Panc1 (cell line): ENCODE measurements at regions not wholly inside any gene's neighbourhood (a gene's known extent, or its start where the extent isn't known, plus 50 kb on each side); places are given as distances from the start of the nearest gene placed in this dataset.

ENCODE experiments used
- ATAC-seq: fragments of 200-7000 bp; cut with Tn5 transposase; 2 replicates; pipeline ENCODE4 v1.9.1; 2020; ENCODE audit warnings: mild to moderate bottlenecking, moderate library complexity
- BruUV-seq: library from RNA; stranded (reverse); fragments of 400-500 nt; replicated peaks from 2 replicates; lab custom pipeline; 2021; lab: Mats Ljungman, UMichigan
- CTCF ChIA-PET: fragments of 300-600 bp; sonication (Branson Sonifier 250); formaldehyde crosslinking; loops from one replicate; lab custom pipeline; 2022; ENCODE audit warnings: antibody characterized with exemption; lab: Charles Lee
- POLR2A ChIA-PET: fragments of 300-600 bp; sonication (Branson Sonifier 250); formaldehyde crosslinking; loops from one replicate; lab custom pipeline; 2022; ENCODE audit warnings: antibody characterized with exemption; lab: Charles Lee
- DNase-seq: peaks from one replicate; pipeline ENCODE4 v3.0.0-alpha.2; 2010; ENCODE audit warnings: low read depth, low spot score
- H3K27ac ChIP-seq: 2 replicates; pipeline ENCODE4 v1.5.1; 2011; ENCODE audit warnings: mild to moderate bottlenecking, low read length, inconsistent platforms
- H3K27me3 ChIP-seq: fragments of 200-500 bp; sonication (Bioruptor generic); 2 replicates; pipeline ENCODE4 v1.6.0; 2014; ENCODE audit warnings: low read length, inconsistent platforms; ENCODE audit not compliant: control insufficient read depth, insufficient read depth
- H3K36me3 ChIP-seq: fragments of 200-500 bp; sonication (Bioruptor generic); 2 replicates; pipeline ENCODE4 v1.5.1; 2014; ENCODE audit warnings: inconsistent platforms, mild to moderate bottlenecking, low read length, moderate library complexity; ENCODE audit not compliant: control insufficient read depth, insufficient read depth
- H3K4me1 ChIP-seq: 2 replicates; pipeline ENCODE4 v1.5.1; 2011; ENCODE audit warnings: inconsistent platforms, mild to moderate bottlenecking, low read length, moderate library complexity; ENCODE audit not compliant: control insufficient read depth, insufficient read depth
- H3K4me3 ChIP-seq, 2 experiments: 2 replicates each; pipeline ENCODE4 v1.5.1; 2011 to 2012; ENCODE audit warnings: low read depth in 2 of 2, low read length in 2 of 2, mild to moderate bottlenecking in 2 of 2, inconsistent platforms in 1 of 2, moderate library complexity in 1 of 2
- H3K9me3 ChIP-seq: fragments of 200-500 bp; sonication (Bioruptor generic); 2 replicates; pipeline ENCODE4 v1.5.1; 2014; ENCODE audit warnings: low read depth, mild to moderate bottlenecking, inconsistent platforms, low read length, moderate library complexity; ENCODE audit not compliant: control insufficient read depth, insufficient read depth
- CTCF ChIP-seq: fragments of 450-650 bp; IDR thresholded peaks from 2 replicates; pipeline ENCODE4 v1.5.1; 2017; ENCODE audit warnings: mild to moderate bottlenecking
- POLR2AphosphoS5 ChIP-seq: IDR thresholded peaks from 2 replicates; pipeline ENCODE4 v1.6.1; 2012; ENCODE audit warnings: mild to moderate bottlenecking, low read depth, low read length, moderate library complexity
- SIN3A ChIP-seq: IDR thresholded peaks from 2 replicates; pipeline ENCODE4 v1.6.1; 2012; ENCODE audit warnings: low read depth, mild to moderate bottlenecking, low read length, moderate library complexity, borderline replicate concordance; ENCODE audit not compliant: insufficient read depth
- TCF7L2 ChIP-seq: IDR thresholded peaks from 2 replicates; pipeline ENCODE4 v1.6.1; 2011; ENCODE audit warnings: mild to moderate bottlenecking, low read depth, low read length, inconsistent platforms
- in situ Hi-C: cut with HindIII; loops from 2 replicates; pipeline ENCODE4 v1.10.0; 2016; ENCODE audit warnings: low sequenced_read_pairs, low pct_unique_long_range_greater_than_20kb
- intact Hi-C: fragments of 100-400 bp; cut with micrococcal nuclease; formaldehyde crosslinking; loops from one replicate; pipeline ENCODE4 v1.10.0; 2022; ENCODE audit not compliant: unreplicated experiment
- TF ChIP-seq, protein P1 (sequence below), 2 experiments: IDR thresholded peaks; 2 replicates each; pipeline ENCODE4 v1.6.1; 2011 to 2012; ENCODE audit warnings: low read depth in 2 of 2, control low read depth in 1 of 2, low read length in 1 of 2, mild to moderate bottlenecking in 1 of 2, moderate library complexity in 1 of 2; ENCODE audit not compliant: insufficient read depth in 1 of 2

DNA sequence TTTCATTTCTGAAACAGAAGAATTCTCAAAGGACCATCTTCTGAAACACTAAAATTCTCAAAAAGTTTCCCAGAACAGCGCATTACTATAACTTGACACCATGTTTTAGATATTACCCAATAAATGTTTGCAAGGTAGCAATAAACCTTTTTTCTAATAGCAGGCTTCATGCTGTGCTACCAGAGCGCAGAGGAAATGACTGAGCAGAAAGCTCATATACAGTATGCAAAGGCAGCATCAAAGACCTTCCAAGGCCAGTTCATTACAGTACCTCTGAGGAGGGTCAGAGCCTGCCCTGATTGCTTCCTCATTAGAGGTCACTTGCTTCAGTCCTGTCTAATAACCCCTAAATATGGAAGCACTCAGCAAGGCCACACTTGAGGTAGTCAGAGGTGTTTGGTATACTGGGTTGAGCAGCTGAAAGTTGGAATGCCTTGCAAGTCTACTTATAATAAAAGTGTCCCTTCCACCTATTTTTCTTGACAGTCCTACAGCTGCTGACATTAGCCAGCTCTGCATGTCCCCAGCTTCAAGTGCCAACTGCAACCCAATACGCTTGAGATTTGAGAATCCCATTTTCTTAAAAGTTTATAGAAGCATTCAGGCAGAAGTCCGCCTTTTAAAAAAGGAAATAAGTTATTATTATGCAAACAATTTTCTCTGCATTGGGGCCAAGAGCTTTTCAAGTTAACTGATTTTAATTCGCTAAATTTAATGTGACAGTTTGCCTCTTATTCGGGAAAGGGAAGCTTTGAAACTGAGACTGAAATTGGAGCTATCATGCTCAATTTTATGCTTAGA lies 207.2 kb downstream of the ZC3H11B start:
- Histone ChIP-seq H3K27ac (no peak overlapping the region), H3K4me3 (no peak overlapping the region), H3K4me1 (no peaks in the 10 kb centered on the region), H3K9me3 (no peaks in the 10 kb centered on the region), H3K36me3 (no peaks in the 10 kb centered on the region), H3K27me3 (no peaks in the 10 kb centered on the region)
- TF ChIP-seq, protein P1, sequence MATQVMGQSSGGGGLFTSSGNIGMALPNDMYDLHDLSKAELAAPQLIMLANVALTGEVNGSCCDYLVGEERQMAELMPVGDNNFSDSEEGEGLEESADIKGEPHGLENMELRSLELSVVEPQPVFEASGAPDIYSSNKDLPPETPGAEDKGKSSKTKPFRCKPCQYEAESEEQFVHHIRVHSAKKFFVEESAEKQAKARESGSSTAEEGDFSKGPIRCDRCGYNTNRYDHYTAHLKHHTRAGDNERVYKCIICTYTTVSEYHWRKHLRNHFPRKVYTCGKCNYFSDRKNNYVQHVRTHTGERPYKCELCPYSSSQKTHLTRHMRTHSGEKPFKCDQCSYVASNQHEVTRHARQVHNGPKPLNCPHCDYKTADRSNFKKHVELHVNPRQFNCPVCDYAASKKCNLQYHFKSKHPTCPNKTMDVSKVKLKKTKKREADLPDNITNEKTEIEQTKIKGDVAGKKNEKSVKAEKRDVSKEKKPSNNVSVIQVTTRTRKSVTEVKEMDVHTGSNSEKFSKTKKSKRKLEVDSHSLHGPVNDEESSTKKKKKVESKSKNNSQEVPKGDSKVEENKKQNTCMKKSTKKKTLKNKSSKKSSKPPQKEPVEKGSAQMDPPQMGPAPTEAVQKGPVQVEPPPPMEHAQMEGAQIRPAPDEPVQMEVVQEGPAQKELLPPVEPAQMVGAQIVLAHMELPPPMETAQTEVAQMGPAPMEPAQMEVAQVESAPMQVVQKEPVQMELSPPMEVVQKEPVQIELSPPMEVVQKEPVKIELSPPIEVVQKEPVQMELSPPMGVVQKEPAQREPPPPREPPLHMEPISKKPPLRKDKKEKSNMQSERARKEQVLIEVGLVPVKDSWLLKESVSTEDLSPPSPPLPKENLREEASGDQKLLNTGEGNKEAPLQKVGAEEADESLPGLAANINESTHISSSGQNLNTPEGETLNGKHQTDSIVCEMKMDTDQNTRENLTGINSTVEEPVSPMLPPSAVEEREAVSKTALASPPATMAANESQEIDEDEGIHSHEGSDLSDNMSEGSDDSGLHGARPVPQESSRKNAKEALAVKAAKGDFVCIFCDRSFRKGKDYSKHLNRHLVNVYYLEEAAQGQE (IDR thresholded peaks at IDR 0.05; ENCODE audit: insufficient read depth in 1 of 2, low read depth in 2 of 2, low read length in 1 of 2): no peak
- TF ChIP-seq CTCF: no peak
- TF ChIP-seq SIN3A: no peak
- no peak for TF ChIP-seq POLR2AphosphoS5
- TF ChIP-seq TCF7L2: no peak
- DNase-seq (no peak), ATAC-seq (no peak)
- in situ Hi-C loops: no loop called here
- ChIA-PET CTCF (no interaction called here), POLR2A (no interaction called here)
- intact Hi-C loops: no loop called here
- no TSS peak for BruUV-seq

DNA sequence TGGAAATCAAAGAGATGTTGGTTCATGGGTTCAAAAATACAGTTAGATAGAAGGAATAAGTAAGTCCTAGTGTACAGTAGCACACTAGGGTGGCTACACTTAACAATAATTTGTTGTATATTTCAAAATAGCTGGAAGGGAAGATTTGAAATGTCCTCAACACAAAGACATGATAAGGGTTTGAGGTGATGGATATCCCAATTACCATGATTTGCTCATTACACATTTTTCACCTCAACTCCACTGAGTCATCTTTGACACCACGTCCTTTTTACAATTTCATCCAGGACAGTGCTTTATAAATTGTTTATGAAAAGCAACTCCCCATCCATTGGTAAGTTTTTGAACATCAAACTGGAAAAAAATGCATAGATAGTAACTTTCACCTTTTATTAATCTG lies 208.3 kb downstream of the ZC3H11B start:
- Histone ChIP-seq H3K4me1 (no peaks in the 10 kb centered on the region), H3K9me3 (no peaks in the 10 kb centered on the region), H3K27me3 (no peaks in the 10 kb centered on the region), H3K27ac (no peak overlapping the region), H3K36me3 (no peaks in the 10 kb centered on the region), H3K4me3 (no peak overlapping the region)
- ChIA-PET CTCF (no interaction called here), POLR2A (no interaction called here)
- no TSS peak for BruUV-seq
- TF ChIP-seq POLR2AphosphoS5 (no peak), SIN3A (no peak), TCF7L2 (no peak), CTCF (no peak)
- TF ChIP-seq, protein P1 (IDR thresholded peaks at IDR 0.05; ENCODE audit: insufficient read depth in 1 of 2, low read depth in 2 of 2, low read length in 1 of 2): no peak
- ATAC-seq (no peak), DNase-seq (no peak)
- in situ Hi-C loops: no loop called here
- intact Hi-C loops: no loop called here
